Activated CD4-positive, CD25-positive, alpha-beta regulatory T cell treated with anti-CD3 and anti-CD28 coated beads, Interleukin-2, amount 50 U/mL, for 16 hours (primary cell): ENCODE measurements at regions not wholly inside any gene's neighbourhood (a gene's known extent, or its start where the extent isn't known, plus 50 kb on each side); places are given as distances from the start of the nearest gene placed in this dataset.
"Not testable (repeated sequence)": the region's sequence is repeated elsewhere in the genome, so short reads cannot be mapped to it uniquely, and the experiment has no call there.

Experiments
- DNase-seq: peaks from one replicate; pipeline ENCODE4 v3.0.0-alpha.2; 2020; ENCODE audit warnings: low read depth, low spot score

DNA sequence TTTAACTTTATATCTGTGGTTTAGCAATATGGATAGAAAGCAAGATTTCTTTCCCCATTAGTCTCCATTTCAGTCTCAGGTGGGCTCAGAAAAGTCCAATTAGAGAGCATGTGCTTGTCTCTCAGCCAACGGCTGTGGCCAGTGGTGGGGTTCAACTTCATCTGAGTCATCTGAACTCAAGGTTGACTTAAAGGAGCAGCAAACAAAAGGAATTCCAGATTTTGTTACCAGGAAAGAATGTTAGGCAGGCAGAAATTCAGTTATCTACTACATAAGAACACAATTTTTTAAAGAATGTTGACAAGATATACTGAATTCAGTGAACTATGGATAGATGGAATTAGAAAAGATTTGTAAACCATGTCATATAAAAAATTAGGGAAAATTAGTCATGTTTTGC, 784.1 kb downstream of the MAT2B start:
- DNase-seq = no peak

DNA sequence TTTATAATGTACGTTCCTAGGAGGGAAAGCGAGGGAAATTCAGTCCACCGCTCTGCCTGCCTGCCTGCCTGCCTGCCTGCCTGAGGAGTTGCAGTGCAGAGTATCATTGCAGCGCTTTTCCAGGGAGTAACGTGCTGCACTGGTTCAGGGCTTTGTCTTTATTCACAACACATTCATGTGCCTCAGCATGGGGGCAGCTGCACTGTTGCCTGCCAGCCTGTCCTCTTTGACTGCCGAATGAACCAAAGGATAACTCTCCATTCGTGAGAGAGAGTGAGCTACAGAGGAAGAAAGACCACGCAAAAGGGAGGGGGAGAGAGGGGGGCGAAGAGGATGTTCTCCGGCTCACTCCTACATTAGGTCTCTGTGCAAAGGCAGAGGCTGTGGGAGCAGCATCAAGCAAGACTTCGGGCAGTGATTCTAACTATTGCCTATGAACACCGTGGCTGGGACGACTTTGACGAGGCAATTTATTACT, 791.2 kb downstream of the MAT2B start:
- DNase-seq = no peak

DNA sequence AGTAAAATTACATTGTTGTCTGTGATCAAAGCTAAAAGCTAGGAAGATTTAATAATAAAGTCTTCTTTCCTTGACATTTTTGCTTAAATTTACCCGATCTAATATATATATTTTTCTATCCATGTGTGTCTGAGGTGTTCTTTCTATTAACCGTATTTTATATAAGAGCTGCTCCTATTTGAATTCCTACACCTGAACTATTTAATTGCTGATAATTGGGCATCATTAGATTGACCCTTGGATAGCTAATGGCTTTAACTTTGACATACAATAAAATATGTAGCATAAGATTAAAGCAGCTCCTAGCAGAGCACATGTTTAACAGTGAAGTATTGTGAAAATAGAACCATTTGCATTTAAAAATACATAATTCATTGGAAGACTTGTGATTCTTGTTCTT, 792.7 kb downstream of the MAT2B start:
- DNase-seq = no peak

DNA sequence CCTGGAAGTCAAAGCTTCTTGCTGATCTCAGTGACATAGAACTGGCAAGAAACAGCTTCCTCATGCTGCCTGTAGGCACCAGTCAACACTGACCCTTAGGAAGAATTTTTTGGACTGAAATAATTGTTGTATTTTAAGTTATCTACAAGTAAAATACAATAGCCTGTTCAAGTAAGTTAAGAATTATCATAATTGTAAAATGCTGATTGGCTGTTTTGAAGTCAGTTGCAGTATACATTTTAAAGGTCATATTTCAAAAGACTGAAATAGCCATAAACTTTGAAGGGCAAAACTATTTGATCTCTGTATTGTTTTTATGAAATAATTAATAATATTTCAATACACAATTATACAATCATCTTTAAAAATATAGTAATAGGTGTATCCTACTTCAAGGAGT, 794.9 kb downstream of the MAT2B start:
- no peak for DNase-seq

DNA sequence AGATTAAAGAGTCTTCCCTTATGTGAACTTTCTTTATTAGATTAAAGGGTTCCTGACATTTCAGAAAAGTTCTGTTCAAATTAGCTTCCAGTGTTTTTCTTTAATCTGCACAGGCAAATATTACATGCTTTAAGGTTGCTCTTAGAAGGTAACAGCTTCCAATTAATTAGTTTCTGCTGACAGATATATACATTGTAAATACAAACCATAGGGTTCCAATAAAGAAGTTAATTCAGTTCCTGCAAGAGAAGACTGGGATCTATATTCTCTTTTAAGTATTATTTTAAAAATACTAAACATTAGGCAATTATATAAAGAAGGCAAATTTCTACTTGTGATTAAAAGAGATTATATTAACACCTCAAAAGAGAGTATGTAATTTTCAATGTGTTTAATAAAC, 795.7 kb downstream of the MAT2B start:
- no peak for DNase-seq

DNA sequence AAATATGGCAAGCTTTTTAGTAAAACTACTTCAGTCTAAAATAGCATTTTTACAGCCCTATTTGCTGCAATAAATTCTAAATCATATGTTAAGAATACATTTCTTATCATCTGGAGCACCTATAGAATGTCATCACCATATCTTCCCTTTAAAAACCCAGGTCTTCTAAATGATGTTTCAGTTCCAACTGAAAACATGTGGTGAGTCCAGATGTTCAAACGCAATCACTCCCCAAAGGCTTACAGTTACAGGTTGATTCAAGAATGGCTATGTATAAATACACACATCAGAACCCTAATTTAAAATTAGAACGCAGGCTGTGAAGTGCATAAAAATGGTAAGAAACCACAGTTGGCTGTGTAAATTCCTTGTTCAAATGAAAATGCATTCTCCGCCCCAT, 796.3 kb downstream of the MAT2B start:
- DNase-seq = no peak

DNA sequence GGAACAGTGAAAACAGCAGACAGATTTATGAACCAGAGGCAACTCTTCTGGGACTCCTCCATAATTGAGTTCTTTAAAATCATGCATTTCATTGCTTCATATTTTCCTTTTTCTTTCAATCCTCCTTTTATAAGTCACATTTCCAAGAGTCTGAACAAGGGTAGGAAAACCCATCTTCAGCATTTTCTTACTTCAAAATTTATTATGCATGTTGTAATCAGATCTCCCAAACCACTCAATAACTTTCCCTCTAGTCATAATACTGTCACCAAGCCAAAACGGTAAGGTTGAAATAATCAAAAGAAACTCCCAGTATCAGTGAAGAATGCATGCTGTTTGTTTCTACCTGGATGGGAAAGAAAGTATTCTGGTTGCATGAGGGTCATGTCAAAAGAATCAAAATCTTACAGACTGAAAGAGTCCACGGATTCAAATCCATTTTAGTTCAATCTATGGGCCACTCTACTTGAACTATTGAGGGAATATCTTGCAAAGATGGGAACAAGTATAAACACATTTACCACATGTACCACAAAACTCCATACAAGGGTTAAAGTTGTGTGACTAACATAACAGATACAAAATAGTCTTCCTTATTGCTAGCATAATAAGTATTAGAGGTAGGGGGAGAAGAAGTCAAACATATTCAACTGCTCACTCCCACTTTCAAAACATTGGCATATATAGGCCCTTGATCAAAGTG, 797.3 kb downstream of the MAT2B start:
- no peak for DNase-seq

DNA sequence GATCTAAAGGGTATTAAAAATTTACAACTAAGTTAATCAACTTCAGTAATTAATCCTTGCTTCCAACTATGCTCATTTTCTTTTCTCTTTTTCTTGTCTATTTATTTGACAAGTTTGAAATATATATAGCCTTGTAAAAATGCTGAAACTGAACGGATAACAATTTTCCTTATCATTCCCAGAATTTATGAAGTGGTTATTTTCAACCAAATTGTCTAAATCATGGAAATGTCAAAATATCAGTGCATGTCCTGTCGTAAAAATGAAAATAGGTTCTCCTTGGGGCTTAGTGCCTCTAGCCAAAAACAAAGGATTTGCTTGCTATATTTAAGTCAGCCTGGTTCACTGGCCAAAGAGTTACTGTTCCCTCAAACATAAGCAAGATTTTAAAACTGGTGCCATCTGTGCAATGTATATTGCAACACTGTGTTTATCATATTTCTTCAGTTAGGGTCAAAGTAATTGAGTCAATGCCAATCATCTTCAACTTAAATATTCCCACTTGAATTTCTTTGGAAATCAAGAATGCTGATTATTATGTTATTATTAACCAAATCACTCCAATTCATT, 798.3 kb downstream of the MAT2B start:
- no peak for DNase-seq

DNA sequence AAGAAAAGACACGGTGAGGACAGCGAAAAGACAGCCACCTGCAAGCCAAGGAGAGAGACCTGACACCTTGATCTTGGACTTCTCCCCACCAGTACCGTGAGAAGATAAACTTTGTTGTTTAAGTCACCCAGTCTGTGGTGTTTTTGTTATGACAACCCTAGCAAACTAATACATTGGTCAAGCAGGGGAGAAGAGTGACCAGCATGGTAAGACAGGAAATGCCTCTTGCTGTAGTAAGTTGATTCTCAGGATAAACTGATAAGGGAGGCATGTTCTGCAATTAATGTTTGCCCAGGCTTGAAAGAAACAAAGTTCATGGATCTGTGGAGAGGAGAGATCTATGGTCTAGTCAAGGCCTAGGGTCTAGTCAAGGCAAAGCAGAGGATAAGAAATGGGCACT, 801.2 kb downstream of the MAT2B start:
- no peak for DNase-seq

DNA sequence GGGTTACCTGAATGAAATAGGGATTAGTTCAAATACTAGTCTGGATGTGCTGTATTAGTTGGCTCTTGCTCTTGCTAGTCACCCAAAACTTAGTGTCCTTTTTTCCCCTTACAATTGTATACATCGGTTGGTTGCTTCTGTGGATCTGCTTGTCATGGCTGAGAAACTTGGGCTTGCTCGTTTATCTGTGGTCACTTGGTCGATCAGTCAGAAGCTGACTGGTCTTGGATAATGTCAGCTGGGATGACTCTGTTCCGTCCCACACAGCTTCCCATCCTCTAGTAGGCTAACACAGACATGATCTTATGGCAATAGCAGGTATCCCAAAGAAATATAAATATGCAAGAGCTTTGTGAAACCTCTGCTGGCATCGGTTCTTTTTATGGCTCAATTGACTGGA, 807.4 kb downstream of the MAT2B start:
- no peak for DNase-seq

DNA sequence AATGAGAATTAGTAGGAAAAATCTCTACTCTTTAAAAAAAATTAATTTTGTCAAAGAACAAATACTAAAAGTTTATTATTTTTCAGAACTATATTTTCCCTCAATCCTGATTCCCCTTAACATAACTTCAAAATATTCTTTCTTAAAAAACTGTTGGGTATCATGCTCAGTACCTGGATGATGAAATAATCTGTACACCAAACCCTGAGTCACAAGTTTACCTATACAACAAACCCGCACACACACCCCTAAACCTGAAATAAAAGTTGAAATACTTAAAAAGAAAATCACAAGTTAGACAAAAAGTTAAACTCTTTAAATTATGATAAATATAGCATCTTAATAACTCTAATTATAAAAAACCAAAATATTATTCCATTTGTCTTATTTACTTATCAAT, 812.3 kb downstream of the MAT2B start:
- no peak for DNase-seq

DNA sequence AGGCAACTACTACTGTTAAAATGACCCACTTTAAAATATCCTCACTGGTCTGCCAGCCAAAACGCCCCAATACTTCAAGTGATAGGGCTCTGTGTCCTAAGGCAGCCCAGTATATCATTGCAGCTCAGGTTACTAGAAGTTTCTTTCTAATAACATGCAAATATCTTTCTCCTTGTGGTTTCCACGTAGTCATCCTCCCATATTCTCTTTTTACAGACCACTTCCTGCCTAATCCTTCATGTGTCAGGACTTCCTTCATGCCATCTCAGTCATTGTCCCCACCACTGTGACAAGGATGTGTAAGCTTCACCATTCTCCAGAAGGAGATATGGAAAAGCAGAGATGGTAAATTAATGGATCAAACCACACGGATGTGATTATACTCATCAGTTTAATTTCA, 813.7 kb downstream of the MAT2B start:
- no peak for DNase-seq

DNA sequence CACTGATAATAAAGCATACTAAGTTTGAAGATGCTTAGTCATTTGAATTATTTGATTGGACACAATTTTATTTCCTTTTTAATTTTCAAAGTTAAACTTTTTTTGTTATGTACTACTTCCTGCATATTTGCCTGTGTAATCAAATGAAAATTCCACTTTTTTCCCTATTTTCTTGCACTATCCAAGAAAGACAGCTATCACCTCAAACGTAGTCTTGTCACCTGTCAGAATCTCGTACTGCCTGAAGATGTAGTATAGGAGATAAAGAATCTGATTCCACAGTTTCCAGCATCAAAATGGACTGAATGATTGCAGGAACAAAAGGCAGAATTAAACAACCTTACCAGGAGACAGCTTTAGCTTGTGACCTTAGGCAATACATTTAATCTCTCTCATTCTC, 818.8 kb downstream of the MAT2B start:
- no peak for DNase-seq

DNA sequence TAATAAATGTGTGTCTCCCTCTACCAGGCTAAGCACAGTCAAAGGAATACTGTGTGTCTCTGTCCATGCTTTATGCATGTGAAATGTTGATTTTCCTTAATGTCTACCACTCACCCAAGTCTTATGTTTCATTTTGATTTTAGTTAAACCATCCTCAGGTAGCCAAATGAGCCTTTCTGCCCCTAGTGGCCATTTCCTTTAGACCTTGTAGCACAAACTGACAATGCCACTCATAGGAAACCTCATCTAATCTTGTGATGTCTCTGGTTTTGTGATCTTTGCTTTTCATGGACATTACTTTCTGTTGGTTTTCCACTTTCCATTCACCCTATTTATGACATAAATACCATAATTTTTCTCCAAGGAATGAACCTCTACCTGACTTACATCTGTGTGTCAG, 820.8 kb downstream of the MAT2B start:
- DNase-seq = no peak

DNA sequence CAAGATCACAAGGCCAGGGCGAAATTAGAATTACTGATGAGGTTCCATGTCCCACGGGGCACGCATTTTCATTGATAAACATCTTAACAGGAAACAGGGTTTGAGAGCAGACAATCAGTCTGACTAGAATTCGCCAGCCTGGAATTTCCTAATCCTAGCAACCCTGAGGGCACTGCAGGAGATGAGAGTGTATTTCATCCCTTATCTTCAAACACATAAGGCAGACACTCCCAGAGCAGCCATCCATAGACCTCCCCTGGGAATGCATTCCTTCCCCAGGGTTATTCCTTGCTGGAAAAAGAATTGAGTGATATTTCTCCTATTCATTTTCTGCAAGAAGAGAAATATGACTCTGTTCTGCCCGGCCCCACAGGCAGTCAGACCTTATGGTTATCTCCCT, 821.7 kb downstream of the MAT2B start:
- DNase-seq = not testable (repeated sequence)

DNA sequence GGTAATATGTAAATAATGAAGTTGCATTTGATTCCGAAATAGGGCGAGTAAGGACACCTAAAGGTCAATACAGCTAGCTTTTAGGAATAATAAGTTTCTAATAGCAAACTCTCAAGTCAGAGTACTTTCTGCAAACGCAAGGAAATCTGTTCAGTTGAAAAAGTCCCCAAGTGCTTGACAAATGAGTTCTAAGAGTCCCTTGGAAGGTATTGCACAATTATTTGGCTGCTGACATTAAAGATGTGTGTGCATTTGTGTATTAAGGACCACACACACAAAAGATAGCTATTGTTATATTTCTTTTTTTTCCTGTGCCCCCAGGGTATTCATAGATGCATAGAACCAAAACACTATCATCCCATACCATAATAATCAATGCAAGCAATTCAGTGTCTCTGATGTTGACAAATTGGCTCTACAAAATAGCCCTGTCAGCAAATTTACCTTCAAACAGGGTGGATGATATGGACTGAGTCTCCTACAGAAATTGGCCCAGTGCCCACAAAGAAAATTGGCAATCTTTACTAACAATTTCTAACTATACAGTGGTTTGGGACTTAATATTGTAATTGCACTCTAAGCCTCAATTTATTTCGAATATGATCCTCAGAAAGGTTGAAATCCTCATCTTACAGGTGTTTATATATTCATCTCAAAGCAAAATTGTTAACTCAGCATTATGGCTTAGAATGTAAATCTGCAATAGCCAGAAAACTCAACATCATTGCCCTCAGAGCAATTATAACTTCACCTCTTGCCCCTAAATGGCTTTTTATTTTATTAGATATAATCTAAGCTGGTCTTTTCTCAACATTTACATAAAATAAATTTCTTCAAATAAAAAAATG, 827.2 kb downstream of the MAT2B start:
- DNase-seq = no peak

DNA sequence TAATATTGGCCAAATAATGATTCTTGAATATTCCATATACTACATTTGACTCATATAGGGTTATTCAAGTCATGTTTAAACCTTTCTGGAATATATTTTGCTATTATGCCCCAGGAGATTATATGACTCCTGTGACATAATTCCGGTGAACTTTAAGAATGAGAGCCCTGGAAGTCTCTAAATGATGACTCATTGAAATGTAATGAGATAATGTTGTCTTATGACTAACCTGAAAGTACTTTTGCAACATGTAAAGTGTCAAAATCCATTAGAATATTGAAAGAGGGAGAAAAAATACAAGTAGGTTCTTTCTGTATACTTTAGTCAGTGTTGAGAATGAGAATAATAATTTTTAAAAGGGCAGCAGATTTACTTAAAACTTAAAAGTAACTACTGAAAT, 830.4 kb downstream of the MAT2B start:
- no peak for DNase-seq

DNA sequence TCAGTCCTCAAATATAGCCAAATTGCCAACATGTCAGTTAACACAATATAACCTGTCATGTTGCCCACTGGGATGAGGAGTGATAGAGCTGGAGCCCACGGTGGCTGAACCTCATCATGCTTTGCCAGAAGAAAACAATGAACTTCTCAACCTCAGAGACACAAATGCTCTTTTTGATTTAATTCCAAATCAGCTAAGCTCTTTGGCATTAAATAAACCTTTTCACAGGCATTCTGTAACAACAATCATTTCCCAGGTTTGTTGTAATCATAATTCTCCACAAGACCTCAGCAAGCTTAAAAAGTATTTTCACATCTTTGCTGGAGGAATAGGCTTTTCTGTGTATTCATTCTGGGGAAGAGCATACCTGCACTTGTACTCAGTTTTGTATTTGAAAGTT, 830.9 kb downstream of the MAT2B start:
- DNase-seq = no peak

DNA sequence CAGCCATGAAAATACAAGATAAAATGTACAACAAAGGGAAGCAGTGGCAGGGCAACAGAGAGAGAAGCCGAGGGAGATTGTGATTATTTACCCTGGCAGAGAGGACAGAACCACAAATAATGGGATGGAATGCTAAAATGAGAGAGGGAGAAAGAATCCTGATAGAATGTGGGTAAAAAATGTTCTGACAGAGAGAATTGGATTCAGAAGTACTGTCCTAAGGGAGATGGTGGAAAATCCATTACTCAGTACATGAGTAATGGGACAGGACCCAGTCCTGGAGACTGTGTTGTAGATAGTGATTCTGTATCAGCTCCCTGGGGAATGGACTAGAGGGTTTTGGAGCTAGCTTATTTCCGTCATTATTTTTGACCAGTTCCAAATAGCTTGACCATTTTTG, 831.5 kb downstream of the MAT2B start:
- DNase-seq = no peak

DNA sequence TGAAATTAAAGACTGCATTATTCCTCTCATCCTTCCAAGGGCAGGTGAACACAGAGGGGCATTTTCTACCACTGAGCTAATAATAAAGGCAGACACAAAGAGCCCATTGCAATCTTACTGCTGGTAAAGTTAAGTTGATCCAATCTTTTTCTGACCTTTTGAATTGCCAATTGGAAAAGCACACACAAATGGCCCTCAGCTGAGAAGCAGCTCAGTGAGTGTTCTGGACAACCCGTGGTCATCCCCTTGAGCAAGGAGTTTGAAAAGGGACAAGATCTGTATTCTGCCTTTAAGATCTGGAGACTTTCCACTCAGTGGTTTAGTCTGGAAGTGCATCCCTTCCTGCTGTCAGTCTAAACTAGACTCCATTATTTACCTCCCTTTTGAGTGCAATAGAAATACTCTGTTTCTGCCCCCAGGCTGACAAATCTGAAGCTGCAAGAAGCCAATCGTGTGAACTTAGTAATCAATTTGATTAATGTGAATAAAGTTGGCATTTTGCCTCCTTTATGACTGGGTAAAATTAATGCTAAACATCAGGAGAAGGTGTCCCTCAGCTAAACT, 835.7 kb downstream of the MAT2B start:
- DNase-seq = no peak

DNA sequence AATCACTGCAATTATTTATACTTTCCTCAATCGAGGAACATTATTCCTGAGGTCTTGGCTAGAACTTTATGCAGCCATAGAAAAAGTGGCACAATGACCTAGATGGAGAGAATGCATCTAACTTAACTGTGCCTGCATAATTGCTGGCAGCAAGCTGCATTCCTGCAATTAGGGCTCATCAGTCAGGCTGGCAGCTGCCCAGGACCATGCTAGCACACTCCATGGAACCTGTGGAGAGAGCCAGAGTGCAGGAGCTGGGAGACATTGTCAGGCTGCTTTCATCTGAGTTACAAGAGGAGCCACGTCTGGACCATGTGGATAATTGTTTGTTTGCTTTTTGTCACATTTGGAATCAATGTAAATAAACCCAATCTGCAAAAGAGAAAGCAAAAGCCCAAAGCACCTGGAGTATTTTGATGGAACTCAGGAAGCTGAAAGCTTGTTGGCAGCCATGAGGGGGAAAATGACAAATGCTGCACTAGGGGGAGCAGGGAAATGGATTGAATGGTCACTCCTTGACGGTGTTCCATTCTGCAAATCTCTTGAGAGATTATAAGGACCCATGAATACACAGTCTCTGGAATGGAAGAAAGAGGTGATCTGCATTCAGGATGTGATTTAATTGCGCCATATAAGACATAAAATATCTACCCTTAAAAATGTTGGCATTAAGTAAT, 839.9 kb downstream of the MAT2B start:
- DNase-seq = no peak

DNA sequence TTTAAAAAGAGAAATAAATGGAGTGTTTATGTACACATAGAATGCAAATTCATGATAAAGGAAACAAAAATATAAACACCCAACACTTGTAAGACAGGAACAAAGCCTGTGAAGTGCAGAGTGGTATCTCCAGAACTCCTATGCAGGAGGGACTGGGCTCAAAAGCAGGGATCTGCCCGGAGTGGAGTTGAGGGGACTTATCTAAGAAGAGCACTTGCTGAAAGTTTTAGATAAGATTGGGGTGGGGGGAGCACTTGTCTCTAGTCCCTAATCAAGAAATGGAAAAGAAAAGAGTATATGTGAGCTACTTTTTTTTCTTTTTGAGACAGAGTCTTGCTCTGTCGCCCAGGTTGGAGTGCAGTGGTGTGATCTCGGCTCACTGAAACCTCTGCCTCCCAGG, 840.4 kb downstream of the MAT2B start:
- DNase-seq = no peak
